Eye (tissue), 1 donor: ENCODE measurements at regions not wholly inside any gene's neighbourhood (a gene's known extent, or its start where the extent isn't known, plus 50 kb on each side); places are given as distances from the start of the nearest gene placed in this dataset.

Experiments used
- DNase-seq: peaks from one replicate; pipeline ENCODE4 v3.0.0-alpha.2; 2015

- DNase-seq = no peak
Observed at GRCh38 chr15:39193611-39194010, 387.3 kb upstream of the THBS1 start.

DNA sequence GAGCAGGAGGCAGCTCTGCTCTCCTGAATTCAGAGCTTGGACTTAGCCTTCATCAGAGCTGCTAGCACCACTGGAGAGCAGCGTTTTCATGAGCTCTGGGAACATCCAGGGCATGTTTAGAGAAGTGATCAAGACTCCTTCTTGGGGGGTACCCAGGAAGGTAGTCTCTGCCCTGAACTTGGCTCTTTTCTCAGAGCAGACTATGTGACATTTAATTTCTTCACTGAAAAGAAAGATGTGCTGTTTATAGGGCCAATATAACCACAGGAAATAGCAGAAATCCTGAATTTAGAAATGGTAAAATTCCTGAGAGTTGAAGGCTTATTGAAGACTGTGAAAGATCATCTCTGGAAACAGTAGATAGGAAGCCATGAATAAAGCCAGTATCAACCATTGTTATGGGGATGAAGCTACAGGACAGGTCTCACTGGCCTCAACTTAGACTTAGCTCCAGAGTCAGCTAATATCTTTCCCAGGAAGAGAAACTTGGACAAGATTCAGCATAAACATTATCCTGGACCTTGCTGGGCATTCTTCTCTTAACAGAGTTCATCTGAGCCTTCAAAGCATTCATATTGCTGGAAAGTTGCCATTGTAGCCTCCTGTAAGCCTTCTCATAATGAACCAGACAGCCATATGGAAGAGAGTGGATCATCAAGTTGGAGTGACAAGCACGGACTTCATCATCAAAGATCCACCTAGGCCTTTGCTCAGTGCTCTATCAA, 386.6 kb upstream of the THBS1 start:
- DNase-seq = no peak

GRCh38 chr15:39195961-39196486, 384.9 kb upstream of the THBS1 start:
- no peak for DNase-seq

- DNase-seq = no peak
Observed at GRCh38 chr15:39198044-39199000, 382.6 kb upstream of the THBS1 start.

GRCh38 chr15:39199076-39199475, 381.8 kb upstream of the THBS1 start:
- peak; percentile 32 for DNase-seq

GRCh38 chr15:39200586-39200985, 380.3 kb upstream of the THBS1 start:
- DNase-seq = no peak

DNA sequence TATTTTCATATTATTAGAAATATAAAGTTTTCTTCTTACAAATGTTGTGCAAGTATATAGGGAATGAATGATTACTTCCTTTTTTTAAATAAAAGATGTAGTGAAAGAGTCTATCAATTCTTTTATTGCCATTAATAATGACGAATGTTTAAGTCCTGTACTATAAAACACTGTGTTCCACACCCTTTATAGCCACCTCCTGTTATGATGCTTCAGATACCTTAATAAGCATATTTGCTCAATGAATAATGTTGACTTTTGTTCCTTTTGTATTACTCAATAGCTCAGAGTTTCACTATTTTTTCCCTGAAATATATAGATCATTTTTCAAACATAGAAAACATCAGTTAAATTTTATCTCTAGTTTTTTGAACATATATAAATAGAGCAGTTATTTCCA, 378.2 kb upstream of the THBS1 start:
- DNase-seq = no peak

DNA sequence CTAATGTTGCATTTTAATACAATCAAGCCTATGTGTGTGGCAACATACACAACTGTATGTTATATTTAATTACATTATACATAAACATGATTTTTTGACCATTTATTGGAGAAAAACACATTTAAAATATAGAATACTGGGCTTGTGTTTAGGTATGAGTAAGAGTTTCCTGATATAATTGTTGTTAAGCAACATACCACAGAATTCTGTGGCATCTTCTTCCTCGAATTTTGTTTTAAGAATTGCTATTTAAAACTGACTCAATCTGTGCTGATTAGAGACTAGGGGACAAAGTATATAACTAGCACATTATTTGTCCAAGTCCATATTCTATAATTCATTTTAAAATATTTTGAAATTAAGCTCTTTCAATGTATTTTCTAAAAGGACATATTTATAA, 376.8 kb upstream of the THBS1 start:
- DNase-seq = no peak

- no peak for DNase-seq
Observed at GRCh38 chr15:39205081-39205480, 375.8 kb upstream of the THBS1 start.

DNA sequence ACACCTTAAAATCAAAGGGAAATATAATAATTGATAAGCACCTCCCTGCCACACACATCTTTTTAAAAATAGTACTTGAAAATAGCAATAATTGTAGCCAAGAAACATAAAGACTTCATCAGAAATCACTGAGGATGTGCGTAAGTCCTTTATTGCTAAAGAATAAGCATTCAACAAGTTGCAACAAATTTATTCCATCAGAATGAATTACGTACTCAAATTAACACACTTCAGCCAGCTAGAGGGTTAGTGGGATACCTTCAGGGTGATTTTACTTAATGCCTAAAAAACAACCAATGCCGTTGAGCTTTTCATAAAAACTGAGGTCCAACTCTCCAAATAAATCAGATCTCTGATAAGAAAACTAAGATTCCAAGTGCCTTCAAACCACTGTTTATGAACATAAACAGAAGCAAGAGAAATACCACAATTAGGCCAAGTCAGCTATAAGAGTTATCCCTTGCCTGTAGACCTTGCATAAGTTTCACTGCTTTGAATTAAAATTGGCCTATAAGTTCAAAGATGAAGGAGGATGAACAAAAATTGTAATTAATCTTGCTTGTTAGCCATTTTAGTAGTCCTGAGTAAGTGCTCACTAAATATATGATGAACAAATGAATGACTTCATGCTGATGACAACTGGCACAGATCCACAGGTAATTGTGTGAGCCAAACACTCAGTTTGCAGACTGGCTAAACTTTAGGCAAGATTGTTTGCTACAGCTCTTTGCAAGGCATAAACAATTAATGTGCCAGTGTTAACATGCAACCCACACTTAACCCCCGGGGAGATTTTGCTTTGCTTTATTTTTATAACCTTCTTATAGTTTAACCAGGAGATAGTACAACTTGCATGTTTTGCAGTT, 375.1 kb upstream of the THBS1 start:
- DNase-seq = no peak

DNA sequence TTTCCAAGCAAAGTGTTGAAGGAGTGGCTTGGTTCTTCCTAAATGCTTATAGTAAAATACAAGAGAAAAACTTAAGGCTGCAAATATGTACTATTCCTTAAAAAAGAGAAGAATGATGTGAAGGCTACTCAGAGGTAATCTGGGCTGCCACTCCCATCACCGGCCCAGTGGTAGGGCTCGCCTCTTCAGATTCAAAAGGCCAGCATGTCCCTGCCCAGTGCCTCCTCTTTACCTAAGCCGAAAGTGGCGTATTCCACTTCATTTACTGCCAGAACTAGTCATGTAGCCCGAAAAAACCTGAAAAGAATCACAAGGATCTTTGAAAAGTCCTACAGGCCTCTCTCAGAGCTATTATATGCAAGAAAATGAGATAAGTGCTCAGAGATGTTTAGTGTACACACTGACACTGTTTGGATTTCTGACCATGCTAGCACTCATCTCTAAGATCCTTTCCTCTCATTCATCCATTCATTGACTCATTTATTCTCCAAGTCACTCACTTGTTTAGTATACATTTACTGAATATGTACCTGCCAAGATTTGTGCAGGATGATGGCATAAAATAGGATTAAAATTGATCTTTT, 373.3 kb upstream of the THBS1 start:
- no peak for DNase-seq

GRCh38 chr15:39208187-39208586, 372.7 kb upstream of the THBS1 start:
- DNase-seq = no peak

- no peak for DNase-seq
Observed at GRCh38 chr15:39209548-39210211, 371.2 kb upstream of the THBS1 start.

DNA sequence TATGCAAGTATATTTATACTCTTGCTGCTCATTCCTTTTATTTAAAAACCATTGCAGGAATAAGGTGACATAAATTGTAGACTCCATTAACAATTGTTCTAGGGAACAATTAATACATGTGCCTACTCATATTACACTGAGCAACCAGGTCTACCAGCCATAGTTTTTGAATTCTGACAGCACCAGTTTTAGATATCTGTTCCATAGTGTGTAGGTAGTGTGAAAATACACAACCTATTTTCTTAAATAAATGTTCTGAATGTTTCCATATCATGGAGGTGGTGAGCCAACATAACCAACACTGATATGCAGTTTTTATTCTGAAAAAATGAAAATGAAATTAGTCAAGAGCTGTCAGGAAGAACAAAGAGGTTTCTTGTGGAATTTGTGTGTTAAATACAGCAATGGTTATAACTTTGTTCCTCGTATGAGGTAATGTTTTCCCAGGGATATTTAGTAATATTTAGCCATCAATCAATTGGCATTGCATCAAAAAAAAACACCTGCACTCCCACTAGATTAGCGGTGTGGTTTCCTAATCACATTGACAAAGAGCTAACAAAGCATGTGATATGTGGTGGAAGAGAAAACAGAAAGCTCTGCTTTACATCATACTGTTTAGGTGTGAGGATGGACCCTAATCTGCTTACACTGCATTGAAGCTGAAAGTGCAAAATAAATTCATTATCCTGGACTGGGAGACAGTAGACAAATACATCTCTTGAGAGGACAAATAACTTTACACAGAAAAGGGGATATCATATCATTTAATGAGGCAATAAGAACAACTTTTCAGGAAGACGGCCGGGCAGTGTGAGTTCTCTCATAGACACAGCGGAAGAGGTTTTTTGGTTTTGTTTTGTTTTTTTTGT, 369.5 kb upstream of the THBS1 start:
- no peak for DNase-seq

- peak; percentile 69 for DNase-seq
Observed at GRCh38 chr15:39213385-39213840, 367.5 kb upstream of the THBS1 start.

- DNase-seq = peak; percentile 30
Observed at GRCh38 chr15:39215015-39215414, 365.9 kb upstream of the THBS1 start.

DNA sequence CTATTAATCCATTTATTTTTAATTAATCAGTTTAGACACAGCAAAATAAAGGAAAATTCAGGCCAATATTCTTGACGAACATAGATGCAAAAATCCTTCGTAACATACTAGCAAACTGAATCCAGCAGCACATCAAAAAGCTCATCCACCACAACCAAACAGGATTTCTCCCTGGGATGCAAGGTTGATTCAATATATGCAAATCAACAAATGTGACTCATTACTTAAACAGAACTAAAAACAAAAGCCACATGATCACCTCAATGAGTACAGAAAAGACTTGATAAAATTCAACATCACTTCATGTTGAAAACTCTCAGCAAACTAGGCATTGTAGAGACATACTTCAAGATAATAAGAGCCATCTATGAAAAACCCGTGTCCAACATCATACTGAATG, 364.1 kb upstream of the THBS1 start:
- no peak for DNase-seq

- no peak for DNase-seq
Observed at GRCh38 chr15:39219608-39220007, 361.3 kb upstream of the THBS1 start.

DNA sequence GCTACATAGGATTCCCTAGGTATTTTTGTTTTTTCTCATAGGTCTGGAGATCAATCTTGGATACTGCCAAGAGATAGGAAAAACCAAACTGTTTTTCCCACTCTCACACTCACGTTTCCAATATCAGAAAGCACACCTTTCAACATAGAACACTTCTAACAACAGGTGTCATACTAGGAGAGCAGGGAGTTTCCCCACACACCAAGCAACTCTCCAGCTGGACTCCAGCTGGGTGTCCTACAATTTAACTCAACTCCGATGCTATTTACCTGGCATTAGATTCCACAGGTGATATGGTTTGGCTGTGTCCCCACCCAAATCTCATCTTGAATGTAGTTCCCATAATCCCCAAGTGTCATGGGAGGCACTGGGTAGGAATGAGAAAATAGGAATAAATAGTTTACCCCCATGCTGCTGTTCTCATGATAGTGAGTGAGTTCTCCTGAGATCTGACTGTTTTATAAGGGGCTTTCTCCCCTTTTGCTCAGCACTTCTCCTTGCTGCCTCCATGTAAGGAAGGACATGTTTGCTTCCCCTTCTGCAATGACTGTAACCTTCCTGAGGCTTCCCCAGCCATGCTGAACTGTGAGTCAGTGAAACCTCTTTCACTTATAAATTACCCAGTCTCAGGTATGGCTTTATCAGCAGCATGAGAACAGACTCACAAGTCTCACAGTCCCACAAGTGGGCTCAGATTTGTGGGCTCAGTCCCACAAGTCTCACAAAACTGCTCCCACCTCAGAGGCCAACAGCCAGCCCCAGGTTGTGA, 354.5 kb upstream of the THBS1 start:
- no peak for DNase-seq

DNA sequence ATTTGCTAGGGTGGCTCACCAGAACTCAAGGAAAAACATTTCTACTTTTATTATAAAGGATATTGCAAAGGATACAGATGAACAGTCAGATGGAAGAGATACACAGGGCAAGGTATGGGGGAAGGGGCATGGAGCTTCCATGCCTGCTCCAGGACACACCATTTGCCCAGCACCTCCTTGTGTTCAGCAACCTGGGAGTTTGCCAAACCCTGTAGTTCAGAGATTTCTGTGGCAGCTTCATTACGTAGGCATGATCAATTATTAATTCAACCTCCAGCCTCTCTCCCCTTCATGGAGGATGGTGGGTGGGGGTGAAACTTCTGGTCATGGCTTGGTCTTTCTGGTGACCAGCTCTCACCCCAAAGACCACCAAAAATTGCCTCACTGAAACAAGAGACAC, 353.9 kb upstream of the THBS1 start:
- DNase-seq = no peak
